GM23338 (cell line): ENCODE measurements at regions not wholly inside any gene's neighbourhood (a gene's known extent, or its start where the extent isn't known, plus 50 kb on each side); places are given as distances from the start of the nearest gene placed in this dataset.

Experiments used
- CREB1 ChIP-seq: fragments of 250-450 bp; sonication (Bioruptor Pico); IDR thresholded peaks from 2 replicates; pipeline ENCODE4 v1.5.0; 2020; ENCODE audit warnings: low read depth, mild to moderate bottlenecking, moderate library complexity
- EZH2 ChIP-seq: fragments of 200-600 bp; sonication (generic); IDR thresholded peaks from one replicate; pipeline ENCODE4 v1.8.0; 2017; ENCODE audit warnings: antibody characterized with exemption, mild to moderate bottlenecking, low read depth; ENCODE audit not compliant: unreplicated experiment
- EZH2phosphoT487 ChIP-seq: fragments of 200-600 bp; sonication (generic); IDR thresholded peaks from one replicate; pipeline ENCODE4 v1.8.1; 2018; ENCODE audit warnings: antibody characterized with exemption; ENCODE audit not compliant: unreplicated experiment
- JUNB ChIP-seq: IDR thresholded peaks from one replicate; pipeline ENCODE4 v1.6.1; 2016; ENCODE audit warnings: antibody characterized with exemption; ENCODE audit not compliant: unreplicated experiment
- POLR2AphosphoS5 ChIP-seq: IDR thresholded peaks from 2 replicates; pipeline ENCODE4 v1.6.1; 2016; ENCODE audit warnings: antibody characterized with exemption, low read depth
- ZNF114 ChIP-seq: fragments of 250-450 bp; sonication (Bioruptor Pico); IDR thresholded peaks from 2 replicates; pipeline ENCODE4 v1.5.0; 2020; ENCODE audit warnings: mild to moderate bottlenecking, moderate library complexity
- TF ChIP-seq, protein P1 (sequence below): IDR thresholded peaks from one replicate; pipeline ENCODE4 v1.6.1; 2018; ENCODE audit warnings: antibody characterized with exemption; ENCODE audit not compliant: unreplicated experiment
- TF ChIP-seq, protein P2 (sequence below), 2 experiments: fragments of 200-600 bp in 1 of 2; sonication (generic) in 1 of 2; conservative IDR thresholded peaks; 2 replicates each; pipeline versions ENCODE4 v1.5.1 to v1.6.1; 2016 to 2017; ENCODE audit warnings: antibody characterized with exemption in 2 of 2, low read depth in 2 of 2, mild to moderate bottlenecking in 2 of 2, moderate library complexity in 1 of 2
- TF ChIP-seq, protein P3 (sequence below): IDR thresholded peaks from 2 replicates; pipeline ENCODE4 v1.6.1; 2016; ENCODE audit warnings: antibody characterized with exemption

DNA sequence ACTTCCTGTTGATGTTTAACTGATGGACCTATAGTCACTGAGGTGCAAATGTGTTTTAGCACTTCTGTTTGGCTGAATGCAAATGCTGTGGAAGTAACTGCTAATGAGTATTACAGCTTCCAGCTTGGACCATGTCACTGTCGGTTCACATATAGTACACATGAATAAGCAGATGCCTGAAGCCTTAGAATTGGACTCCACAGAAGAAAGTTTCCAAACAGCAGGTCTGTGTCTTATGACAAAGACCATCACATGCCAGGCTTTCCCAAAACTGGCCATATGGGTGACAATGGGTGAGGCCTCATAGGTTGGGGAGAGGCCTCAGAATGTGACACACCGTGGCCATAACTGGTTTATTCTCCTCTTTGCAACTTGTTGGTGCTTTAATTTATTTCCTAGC is 241.8 kb downstream of the WNT5A start:
- TF ChIP-seq, protein P1, sequence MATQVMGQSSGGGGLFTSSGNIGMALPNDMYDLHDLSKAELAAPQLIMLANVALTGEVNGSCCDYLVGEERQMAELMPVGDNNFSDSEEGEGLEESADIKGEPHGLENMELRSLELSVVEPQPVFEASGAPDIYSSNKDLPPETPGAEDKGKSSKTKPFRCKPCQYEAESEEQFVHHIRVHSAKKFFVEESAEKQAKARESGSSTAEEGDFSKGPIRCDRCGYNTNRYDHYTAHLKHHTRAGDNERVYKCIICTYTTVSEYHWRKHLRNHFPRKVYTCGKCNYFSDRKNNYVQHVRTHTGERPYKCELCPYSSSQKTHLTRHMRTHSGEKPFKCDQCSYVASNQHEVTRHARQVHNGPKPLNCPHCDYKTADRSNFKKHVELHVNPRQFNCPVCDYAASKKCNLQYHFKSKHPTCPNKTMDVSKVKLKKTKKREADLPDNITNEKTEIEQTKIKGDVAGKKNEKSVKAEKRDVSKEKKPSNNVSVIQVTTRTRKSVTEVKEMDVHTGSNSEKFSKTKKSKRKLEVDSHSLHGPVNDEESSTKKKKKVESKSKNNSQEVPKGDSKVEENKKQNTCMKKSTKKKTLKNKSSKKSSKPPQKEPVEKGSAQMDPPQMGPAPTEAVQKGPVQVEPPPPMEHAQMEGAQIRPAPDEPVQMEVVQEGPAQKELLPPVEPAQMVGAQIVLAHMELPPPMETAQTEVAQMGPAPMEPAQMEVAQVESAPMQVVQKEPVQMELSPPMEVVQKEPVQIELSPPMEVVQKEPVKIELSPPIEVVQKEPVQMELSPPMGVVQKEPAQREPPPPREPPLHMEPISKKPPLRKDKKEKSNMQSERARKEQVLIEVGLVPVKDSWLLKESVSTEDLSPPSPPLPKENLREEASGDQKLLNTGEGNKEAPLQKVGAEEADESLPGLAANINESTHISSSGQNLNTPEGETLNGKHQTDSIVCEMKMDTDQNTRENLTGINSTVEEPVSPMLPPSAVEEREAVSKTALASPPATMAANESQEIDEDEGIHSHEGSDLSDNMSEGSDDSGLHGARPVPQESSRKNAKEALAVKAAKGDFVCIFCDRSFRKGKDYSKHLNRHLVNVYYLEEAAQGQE, result no peak
- TF ChIP-seq, protein P2, sequence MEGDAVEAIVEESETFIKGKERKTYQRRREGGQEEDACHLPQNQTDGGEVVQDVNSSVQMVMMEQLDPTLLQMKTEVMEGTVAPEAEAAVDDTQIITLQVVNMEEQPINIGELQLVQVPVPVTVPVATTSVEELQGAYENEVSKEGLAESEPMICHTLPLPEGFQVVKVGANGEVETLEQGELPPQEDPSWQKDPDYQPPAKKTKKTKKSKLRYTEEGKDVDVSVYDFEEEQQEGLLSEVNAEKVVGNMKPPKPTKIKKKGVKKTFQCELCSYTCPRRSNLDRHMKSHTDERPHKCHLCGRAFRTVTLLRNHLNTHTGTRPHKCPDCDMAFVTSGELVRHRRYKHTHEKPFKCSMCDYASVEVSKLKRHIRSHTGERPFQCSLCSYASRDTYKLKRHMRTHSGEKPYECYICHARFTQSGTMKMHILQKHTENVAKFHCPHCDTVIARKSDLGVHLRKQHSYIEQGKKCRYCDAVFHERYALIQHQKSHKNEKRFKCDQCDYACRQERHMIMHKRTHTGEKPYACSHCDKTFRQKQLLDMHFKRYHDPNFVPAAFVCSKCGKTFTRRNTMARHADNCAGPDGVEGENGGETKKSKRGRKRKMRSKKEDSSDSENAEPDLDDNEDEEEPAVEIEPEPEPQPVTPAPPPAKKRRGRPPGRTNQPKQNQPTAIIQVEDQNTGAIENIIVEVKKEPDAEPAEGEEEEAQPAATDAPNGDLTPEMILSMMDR (conservative IDR thresholded peaks at IDR 0.05; ENCODE audit: low read depth in 2 of 2), result no peak
- TF ChIP-seq POLR2AphosphoS5, result no peak
- TF ChIP-seq EZH2phosphoT487, result no peak
- no peak for TF ChIP-seq EZH2
- TF ChIP-seq, protein P3, sequence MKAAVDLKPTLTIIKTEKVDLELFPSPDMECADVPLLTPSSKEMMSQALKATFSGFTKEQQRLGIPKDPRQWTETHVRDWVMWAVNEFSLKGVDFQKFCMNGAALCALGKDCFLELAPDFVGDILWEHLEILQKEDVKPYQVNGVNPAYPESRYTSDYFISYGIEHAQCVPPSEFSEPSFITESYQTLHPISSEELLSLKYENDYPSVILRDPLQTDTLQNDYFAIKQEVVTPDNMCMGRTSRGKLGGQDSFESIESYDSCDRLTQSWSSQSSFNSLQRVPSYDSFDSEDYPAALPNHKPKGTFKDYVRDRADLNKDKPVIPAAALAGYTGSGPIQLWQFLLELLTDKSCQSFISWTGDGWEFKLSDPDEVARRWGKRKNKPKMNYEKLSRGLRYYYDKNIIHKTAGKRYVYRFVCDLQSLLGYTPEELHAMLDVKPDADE, result no peak
- no peak for TF ChIP-seq JUNB
- no peak for TF ChIP-seq CREB1 (CRISPR knock-in tag)
- no peak for TF ChIP-seq ZNF114 (CRISPR knock-in tag)
